ENCODE measurements at regions not wholly inside any gene's neighbourhood (a gene's known extent, or its start where the extent isn't known, plus 50 kb on each side); places are given as distances from the start of the nearest gene placed in this dataset.

GRCh38 chr21:35573472-35574374 lies 486.6 kb downstream of the SETD4 start (continued):
- TF ChIP-seq ZNF407 (CRISPR knock-in tag; IDR thresholded peaks at IDR 0.05; ENCODE audit: not compliant biosample characterization) (no peak), ZNF558 (CRISPR knock-in tag; IDR thresholded peaks at IDR 0.05; ENCODE audit: borderline replicate concordance) (no peak), DMAP1 (CRISPR knock-in tag; IDR thresholded peaks at IDR 0.05) (no peak), SP2 (CRISPR knock-in tag; IDR thresholded peaks at IDR 0.05) (no peak), CREB1 (IDR thresholded peaks at IDR 0.05) (no peak), CREB1 (CRISPR knock-in tag; IDR thresholded peaks at IDR 0.05) (no peak), TIGD3 (CRISPR knock-in tag; IDR thresholded peaks at IDR 0.05; ENCODE audit: borderline replicate concordance) (no peak), ZMAT5 (CRISPR knock-in tag; IDR thresholded peaks at IDR 0.05; ENCODE audit: borderline replicate concordance, low read depth) (no peak), ZNF180 (CRISPR knock-in tag; IDR thresholded peaks at IDR 0.05; ENCODE audit: borderline replicate concordance, low read depth) (no peak), MIER2 (CRISPR knock-in tag; IDR thresholded peaks at IDR 0.05) (no peak), FOXP4 (CRISPR knock-in tag; IDR thresholded peaks at IDR 0.05) (no peak), ZNF614 (CRISPR knock-in tag; IDR thresholded peaks at IDR 0.05; ENCODE audit: borderline replicate concordance) (no peak), HNRNPLL (IDR thresholded peaks at IDR 0.05; ENCODE audit: low read depth, low read length, poor library complexity, severe bottlenecking) (no peak), ZBTB37 (CRISPR knock-in tag; IDR thresholded peaks at IDR 0.05) (no peak)

Data from HepG2 (cell line).